ENCODE measurements at regions not wholly inside any gene's neighbourhood (a gene's known extent, or its start where the extent isn't known, plus 50 kb on each side); places are given as distances from the start of the nearest gene placed in this dataset.
A peak's percentile ranks its signal among the peaks of the same experiment; 100 is the strongest.

GRCh38 chr3:118544458-118544857 lies 490.2 kb downstream of the IGSF11 start (continued):
- TF ChIP-seq REST (IDR thresholded peaks at IDR 0.05; ENCODE audit: borderline replicate concordance) (no peak), REST (CRISPR knock-in tag; IDR thresholded peaks at IDR 0.05; ENCODE audit: low read depth) (no peak), ZNF75A (CRISPR knock-in tag; IDR thresholded peaks at IDR 0.05) (no peak), TAF9B (IDR thresholded peaks at IDR 0.05; ENCODE audit: partially characterized antibody) (no peak), PTTG1 (tag; IDR thresholded peaks at IDR 0.05; ENCODE audit: low read depth) (peak; percentile 59; the same call in 1 of the 2 replicates), ZNF277 (CRISPR knock-in tag; IDR thresholded peaks at IDR 0.05; ENCODE audit: borderline replicate concordance) (no peak), ZNF316 (IDR thresholded peaks at IDR 0.05) (peak; percentile 68), STAG1 (CRISPR knock-in tag; IDR thresholded peaks at IDR 0.05; ENCODE audit: borderline replicate concordance) (no peak), POLR2G (IDR thresholded peaks at IDR 0.05; ENCODE audit: low read depth, low read length) (no peak), NR2C1 (IDR thresholded peaks at IDR 0.05) (no peak), NR2C1 (tag; IDR thresholded peaks at IDR 0.05) (peak; percentile 55; the same call in 1 of the 2 replicates), HOXB6 (CRISPR knock-in tag; IDR thresholded peaks at IDR 0.05; ENCODE audit: borderline replicate concordance) (no peak), TSC22D4 (tag; IDR thresholded peaks at IDR 0.05) (no peak), CTBP1 (IDR thresholded peaks at IDR 0.05; ENCODE audit: borderline replicate concordance) (no peak), ETV5 (CRISPR knock-in tag; IDR thresholded peaks at IDR 0.05; ENCODE audit: low read depth) (peak; percentile 56; the same call in 1 of the 2 replicates), CSDE1 (IDR thresholded peaks at IDR 0.05) (no peak), HDAC6 (IDR thresholded peaks at IDR 0.05; ENCODE audit: low read depth, low read length) (no peak), TEAD4 (IDR thresholded peaks at IDR 0.05; ENCODE audit: low read length) (no peak), TEAD4 (CRISPR knock-in tag; IDR thresholded peaks at IDR 0.05; ENCODE audit: borderline replicate concordance) (no peak), GTF2A2 (tag; IDR thresholded peaks at IDR 0.05) (no peak)

Data from K562 (cell line).